MM.1S (cell line): ENCODE measurements at regions not wholly inside any gene's neighbourhood (a gene's known extent, or its start where the extent isn't known, plus 50 kb on each side); places are given as distances from the start of the nearest gene placed in this dataset.

Experiments
- DNase-seq: peaks from one replicate; pipeline ENCODE4 v3.0.0-alpha.2; 2015
- H2AFZ ChIP-seq: fragments of 300-600 bp; sonication (generic); 2 replicates; pipeline ENCODE4 v1.6.0; 2016; ENCODE audit warnings: antibody characterized with exemption, low read length
- H3F3A ChIP-seq: fragments of 300-600 bp; sonication (generic); 2 replicates; pipeline ENCODE4 v1.6.1; 2016; ENCODE audit warnings: mild to moderate bottlenecking, antibody characterized with exemption, low read length, moderate library complexity, mixed read lengths; ENCODE audit not compliant: insufficient read depth
- H3K27ac ChIP-seq: fragments of 300-600 bp; sonication (generic); 2 replicates; pipeline ENCODE4 v1.5.1; 2016; ENCODE audit warnings: mild to moderate bottlenecking, low read length
- H3K27me3 ChIP-seq: fragments of 300-600 bp; sonication (generic); replicated peaks from 2 replicates; pipeline ENCODE4 v1.6.0; 2016; ENCODE audit warnings: low read length; ENCODE audit not compliant: insufficient read depth
- H3K36me3 ChIP-seq: fragments of 300-600 bp; sonication (generic); replicated peaks from 2 replicates; pipeline ENCODE4 v1.6.1; 2016; ENCODE audit warnings: mild to moderate bottlenecking, low read length, mixed read lengths; ENCODE audit not compliant: insufficient read depth
- H3K4me1 ChIP-seq: fragments of 300-600 bp; sonication (generic); 2 replicates; pipeline ENCODE4 v1.6.1; 2016; ENCODE audit warnings: low read length, mixed read lengths
- H3K4me2 ChIP-seq: fragments of 300-600 bp; sonication (generic); 2 replicates; pipeline ENCODE4 v1.6.0; 2016; ENCODE audit warnings: low read depth, low read length
- H3K4me3 ChIP-seq: fragments of 300-600 bp; sonication (generic); 2 replicates; pipeline ENCODE4 v1.5.1; 2016; ENCODE audit warnings: low read length, mixed read lengths
- H3K79me2 ChIP-seq: fragments of 300-600 bp; sonication (generic); 2 replicates; pipeline ENCODE4 v1.6.1; 2016; ENCODE audit warnings: mixed run types, low read length, mixed read lengths
- H3K9ac ChIP-seq: fragments of 300-600 bp; sonication (generic); 2 replicates; pipeline ENCODE4 v1.6.1; 2016; ENCODE audit warnings: low read length, mixed read lengths
- H3K9me2 ChIP-seq: fragments of 300-600 bp; sonication (generic); replicated peaks from 2 replicates; pipeline ENCODE4 v1.6.1; 2016; ENCODE audit warnings: mild to moderate bottlenecking, low read length, mixed read lengths; ENCODE audit not compliant: insufficient read depth
- H3K9me3 ChIP-seq: fragments of 300-600 bp; sonication (generic); replicated peaks from 2 replicates; pipeline ENCODE4 v1.6.1; 2016; ENCODE audit warnings: mild to moderate bottlenecking, low read length, mixed read lengths; ENCODE audit not compliant: insufficient read depth
- H4K20me1 ChIP-seq: fragments of 300-600 bp; sonication (generic); 2 replicates; pipeline ENCODE4 v1.6.1; 2016; ENCODE audit warnings: mild to moderate bottlenecking, low read length, moderate library complexity, mixed read lengths; ENCODE audit not compliant: insufficient read depth
- CTCF ChIP-seq: fragments of 300-600 bp; sonication (generic); IDR thresholded peaks from 2 replicates; pipeline ENCODE4 v1.5.1; 2016; ENCODE audit warnings: antibody characterized with exemption, low read length, mixed read lengths
- EZH2 ChIP-seq: fragments of 300-600 bp; sonication (generic); optimal IDR thresholded peaks from 2 replicates; pipeline ENCODE3; 2017; ENCODE audit warnings: low read depth, mild to moderate bottlenecking, antibody characterized with exemption, low read length, mixed read lengths
- EZH2phosphoT487 ChIP-seq: fragments of 300-600 bp; sonication (generic); IDR thresholded peaks from 2 replicates; pipeline ENCODE4 v1.6.1; 2018; ENCODE audit warnings: antibody characterized with exemption, low read length

GRCh38 chr3:73271-73670 lies 123.3 kb upstream of the CHL1 start:
- DNase-seq, result no peak
- Histone ChIP-seq H3K4me2 (no peak overlapping the region), H3K9ac (no peak overlapping the region), H3K9me2 (no peaks in the 10 kb centered on the region), H3K27me3 (no peaks in the 10 kb centered on the region), H3F3A (no peaks in the 10 kb centered on the region), H3K79me2 (no peaks in the 10 kb centered on the region), H3K36me3 (no peaks in the 10 kb centered on the region), H3K9me3 (no peaks in the 10 kb centered on the region), H3K4me3 (no peak overlapping the region), H2AFZ (no peak overlapping the region), H3K4me1 (no peaks in the 10 kb centered on the region), H3K27ac (no peak overlapping the region), H4K20me1 (no peaks in the 10 kb centered on the region)
- TF ChIP-seq CTCF, result no peak

GRCh38 chr3:74676-75243 lies 121.8 kb upstream of the CHL1 start:
- no peak overlapping the region for H3K9ac ChIP-seq
- no peaks in the 10 kb centered on the region for H3K9me3 ChIP-seq
- TF ChIP-seq EZH2, result no peak
- no peak for TF ChIP-seq EZH2phosphoT487
- no peak for TF ChIP-seq CTCF
- H3K27me3 ChIP-seq, result no peaks in the 10 kb centered on the region
- H3K4me1 ChIP-seq, result no peaks in the 10 kb centered on the region
- no peaks in the 10 kb centered on the region for H3K36me3 ChIP-seq
- no peak overlapping the region for H2AFZ ChIP-seq
- no peak overlapping the region for H3K4me2 ChIP-seq
- no peaks in the 10 kb centered on the region for H3K79me2 ChIP-seq
- no peaks in the 10 kb centered on the region for H3F3A ChIP-seq
- no peak overlapping the region for H3K4me3 ChIP-seq
- DNase-seq, result no peak
- H4K20me1 ChIP-seq, result no peaks in the 10 kb centered on the region
- no peak overlapping the region for H3K27ac ChIP-seq
- H3K9me2 ChIP-seq, result no peaks in the 10 kb centered on the region

GRCh38 chr3:75260-75659 lies 121.3 kb upstream of the CHL1 start:
- no peaks in the 10 kb centered on the region for H3K9me2 ChIP-seq
- no peaks in the 10 kb centered on the region for H3F3A ChIP-seq
- no peaks in the 10 kb centered on the region for H3K36me3 ChIP-seq
- H3K9ac ChIP-seq, result no peak overlapping the region
- no peak overlapping the region for H2AFZ ChIP-seq
- H3K9me3 ChIP-seq, result no peaks in the 10 kb centered on the region
- TF ChIP-seq CTCF (no peak), EZH2phosphoT487 (no peak), EZH2 (no peak)
- no peak overlapping the region for H3K27ac ChIP-seq
- no peak overlapping the region for H3K4me2 ChIP-seq
- H4K20me1 ChIP-seq, result no peaks in the 10 kb centered on the region
- no peak overlapping the region for H3K4me3 ChIP-seq
- H3K79me2 ChIP-seq, result no peaks in the 10 kb centered on the region
- DNase-seq, result no peak
- H3K4me1 ChIP-seq, result no peaks in the 10 kb centered on the region
- H3K27me3 ChIP-seq, result no peaks in the 10 kb centered on the region
